ENCODE measurements at regions not wholly inside any gene's neighbourhood (a gene's known extent, or its start where the extent isn't known, plus 50 kb on each side); places are given as distances from the start of the nearest gene placed in this dataset.

DNA sequence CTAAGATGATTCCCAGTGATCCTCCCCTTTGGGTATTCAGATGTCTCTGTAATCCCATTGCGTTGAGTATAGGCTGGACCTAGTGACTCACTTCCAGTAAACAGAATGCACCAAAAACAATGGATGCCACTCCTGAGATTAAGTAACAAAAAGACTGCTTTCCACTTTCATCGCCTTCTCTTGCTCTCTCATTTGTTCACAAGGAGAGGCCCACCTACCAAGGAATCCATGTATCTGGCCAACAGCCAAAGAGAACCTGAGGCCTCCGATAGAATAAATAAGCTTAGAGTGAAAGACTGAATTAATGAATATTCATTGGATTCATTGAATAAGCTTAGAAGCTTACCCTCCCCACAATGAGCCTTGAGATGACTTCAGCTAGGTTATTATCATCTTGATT lies 454.6 kb downstream of the KCNA4 start:
- no peaks in the 10 kb centered on the region for H3K9me3 ChIP-seq (replicated peaks; ENCODE audit: control insufficient read depth, insufficient read depth, low read length)
- no peaks in the 10 kb centered on the region for H3K4me1 ChIP-seq (ENCODE audit: control insufficient read depth, extremely low read depth, insufficient read depth, low read length)
- no peak overlapping the region for H3K4me3 ChIP-seq (replicated peaks in 1 of 3; ENCODE audit: insufficient read depth in 1 of 3, low read depth in 1 of 3, low read length in 3 of 3)
- FAIRE-seq = no peak
- DNase-seq (ENCODE audit: low read depth, low spot score) = no peak
- H3K27ac ChIP-seq (ENCODE audit: insufficient read depth, low read depth, low read length) = no peak overlapping the region
- no peak for TF ChIP-seq JUN (IDR thresholded peaks at IDR 0.05; ENCODE audit: borderline replicate concordance, insufficient read depth, insufficient read length, low read depth)
- TF ChIP-seq GATA2 (IDR thresholded peaks at IDR 0.05; ENCODE audit: insufficient read depth, insufficient read length, low read depth, low read length) = no peak
- TF ChIP-seq EZH2 (IDR thresholded peaks at IDR 0.05; ENCODE audit: borderline replicate concordance, low read depth, low read length, severe bottlenecking) = no peak
- no peak for TF ChIP-seq POLR2AphosphoS5 (IDR thresholded peaks at IDR 0.05; ENCODE audit: insufficient read depth, low read depth, low read length)
- TF ChIP-seq, protein P1, sequence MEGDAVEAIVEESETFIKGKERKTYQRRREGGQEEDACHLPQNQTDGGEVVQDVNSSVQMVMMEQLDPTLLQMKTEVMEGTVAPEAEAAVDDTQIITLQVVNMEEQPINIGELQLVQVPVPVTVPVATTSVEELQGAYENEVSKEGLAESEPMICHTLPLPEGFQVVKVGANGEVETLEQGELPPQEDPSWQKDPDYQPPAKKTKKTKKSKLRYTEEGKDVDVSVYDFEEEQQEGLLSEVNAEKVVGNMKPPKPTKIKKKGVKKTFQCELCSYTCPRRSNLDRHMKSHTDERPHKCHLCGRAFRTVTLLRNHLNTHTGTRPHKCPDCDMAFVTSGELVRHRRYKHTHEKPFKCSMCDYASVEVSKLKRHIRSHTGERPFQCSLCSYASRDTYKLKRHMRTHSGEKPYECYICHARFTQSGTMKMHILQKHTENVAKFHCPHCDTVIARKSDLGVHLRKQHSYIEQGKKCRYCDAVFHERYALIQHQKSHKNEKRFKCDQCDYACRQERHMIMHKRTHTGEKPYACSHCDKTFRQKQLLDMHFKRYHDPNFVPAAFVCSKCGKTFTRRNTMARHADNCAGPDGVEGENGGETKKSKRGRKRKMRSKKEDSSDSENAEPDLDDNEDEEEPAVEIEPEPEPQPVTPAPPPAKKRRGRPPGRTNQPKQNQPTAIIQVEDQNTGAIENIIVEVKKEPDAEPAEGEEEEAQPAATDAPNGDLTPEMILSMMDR (IDR thresholded peaks at IDR 0.05; ENCODE audit: extremely low read depth in 1 of 2, insufficient read depth in 1 of 2, low read depth in 1 of 2, low read length in 2 of 2) = no peak
- TF ChIP-seq POLR2A (IDR thresholded peaks at IDR 0.05; ENCODE audit: low read depth, low read length) = no peak
- TF ChIP-seq, protein P2, sequence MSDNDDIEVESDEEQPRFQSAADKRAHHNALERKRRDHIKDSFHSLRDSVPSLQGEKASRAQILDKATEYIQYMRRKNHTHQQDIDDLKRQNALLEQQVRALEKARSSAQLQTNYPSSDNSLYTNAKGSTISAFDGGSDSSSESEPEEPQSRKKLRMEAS (IDR thresholded peaks at IDR 0.05; ENCODE audit: insufficient read depth, insufficient read length) = no peak
- no peak for TF ChIP-seq FOS (IDR thresholded peaks at IDR 0.05; ENCODE audit: borderline replicate concordance, insufficient read depth, low read length)
- TF ChIP-seq MYC (IDR thresholded peaks at IDR 0.05; ENCODE audit: low read depth, low read length) = no peak
- H3K27me3 ChIP-seq (ENCODE audit: control insufficient read depth in 2 of 2, insufficient read depth in 2 of 2, low read length in 2 of 2) = no peaks in the 10 kb centered on the region
- dilution Hi-C loops (cut with MboI; ENCODE audit: extremely low pct_ligation_motif_present, low sequenced_read_pairs) (no loop called here), intact Hi-C loops (cut with micrococcal nuclease) (no loop called here)
- H2AFZ ChIP-seq (ENCODE audit: low read depth, low read length) = no peak overlapping the region
- POLR2A ChIA-PET = no interaction called here
- H3K9ac ChIP-seq (replicated peaks; ENCODE audit: extremely low read depth, insufficient read depth, low read length) = no peak overlapping the region
- H4K20me1 ChIP-seq (replicated peaks; ENCODE audit: control insufficient read depth, extremely low read depth, insufficient read depth, low read length) = no peaks in the 10 kb centered on the region
- CTCF ChIA-PET = interaction anchor here (1.7 kb wide), 1 partner anchor 35 kb away, joined by 4 read pairs; no protein-coding TSS in a partner anchor
- no peak overlapping the region for H3K4me2 ChIP-seq (ENCODE audit: insufficient read depth, low read length)
- no TSS peak for BruUV-seq (replicated peaks)
- H3K36me3 ChIP-seq (ENCODE audit: control insufficient read depth in 2 of 2, extremely low read depth in 1 of 2, insufficient read depth in 2 of 2, low read length in 2 of 2) = no peaks in the 10 kb centered on the region
- no peaks in the 10 kb centered on the region for H3K79me2 ChIP-seq (ENCODE audit: control insufficient read depth, insufficient read depth, low read length)
- H3K9me1 ChIP-seq (replicated peaks; ENCODE audit: control insufficient read depth, extremely low read depth, insufficient read depth, low read length) = no peaks in the 10 kb centered on the region
